ENCODE measurements at regions not wholly inside any gene's neighbourhood (a gene's known extent, or its start where the extent isn't known, plus 50 kb on each side); places are given as distances from the start of the nearest gene placed in this dataset.
"Not testable (repeated sequence)": the region's sequence is repeated elsewhere in the genome, so short reads cannot be mapped to it uniquely, and the experiment has no call there.

GRCh38 chr3:81884791-81885190, 123.3 kb upstream of the GBE1 start:
- no peak for DNase-seq

- no peak for DNase-seq
These were observed 115.4 kb upstream of the GBE1 start for GRCh38 chr3:81876826-81877225.

- no peak for DNase-seq
These were observed 113.3 kb upstream of the GBE1 start for GRCh38 chr3:81874738-81875137.

- DNase-seq, result no peak
These were observed 111.1 kb upstream of the GBE1 start for GRCh38 chr3:81872566-81872965.

- DNase-seq, result no peak
These were observed 110.1 kb upstream of the GBE1 start for GRCh38 chr3:81871358-81872155.

GRCh38 chr3:81869382-81869781, 107.9 kb upstream of the GBE1 start:
- DNase-seq, result no peak

- no peak for DNase-seq
These were observed 107.2 kb upstream of the GBE1 start for GRCh38 chr3:81868597-81868996.

- DNase-seq, result no peak
These were observed 106.4 kb upstream of the GBE1 start for GRCh38 chr3:81867875-81868274.

- DNase-seq, result not testable (repeated sequence)
These were observed 103.7 kb upstream of the GBE1 start for GRCh38 chr3:81865164-81865563.

GRCh38 chr3:81864272-81864671, 102.8 kb upstream of the GBE1 start:
- DNase-seq, result no peak

- DNase-seq, result no peak
These were observed 102.3 kb upstream of the GBE1 start for GRCh38 chr3:81863756-81864155.

- DNase-seq, result no peak
These were observed 100.1 kb upstream of the GBE1 start for GRCh38 chr3:81861593-81861992.

- DNase-seq, result no peak
These were observed 98.1 kb upstream of the GBE1 start for GRCh38 chr3:81859524-81859923.

GRCh38 chr3:81853431-81853830, 92.0 kb upstream of the GBE1 start:
- DNase-seq, result no peak

GRCh38 chr3:81851176-81851575, 89.7 kb upstream of the GBE1 start:
- DNase-seq, result no peak

- DNase-seq, result no peak
These were observed 85.5 kb upstream of the GBE1 start for GRCh38 chr3:81846988-81847387.

- peak; percentile 2 for DNase-seq
These were observed 80.1 kb upstream of the GBE1 start for GRCh38 chr3:81841540-81841939.

- DNase-seq, result no peak
These were observed 78.2 kb upstream of the GBE1 start for GRCh38 chr3:81839504-81840094.

GRCh38 chr3:81838457-81838856, 77.0 kb upstream of the GBE1 start:
- no peak for DNase-seq

GRCh38 chr3:81837071-81837593, 75.7 kb upstream of the GBE1 start:
- DNase-seq, result no peak

- DNase-seq, result peak; percentile 11
These were observed 68.5 kb upstream of the GBE1 start for GRCh38 chr3:81829937-81830336.

- not testable (repeated sequence) for DNase-seq
These were observed 67.8 kb upstream of the GBE1 start for GRCh38 chr3:81829272-81829671.

- DNase-seq, result no peak
These were observed 62.5 kb upstream of the GBE1 start for GRCh38 chr3:81823882-81824395.

GRCh38 chr3:81823086-81823485, 61.6 kb upstream of the GBE1 start:
- no peak for DNase-seq
